ENCODE measurements at regions not wholly inside any gene's neighbourhood (a gene's known extent, or its start where the extent isn't known, plus 50 kb on each side); places are given as distances from the start of the nearest gene placed in this dataset.

DNA sequence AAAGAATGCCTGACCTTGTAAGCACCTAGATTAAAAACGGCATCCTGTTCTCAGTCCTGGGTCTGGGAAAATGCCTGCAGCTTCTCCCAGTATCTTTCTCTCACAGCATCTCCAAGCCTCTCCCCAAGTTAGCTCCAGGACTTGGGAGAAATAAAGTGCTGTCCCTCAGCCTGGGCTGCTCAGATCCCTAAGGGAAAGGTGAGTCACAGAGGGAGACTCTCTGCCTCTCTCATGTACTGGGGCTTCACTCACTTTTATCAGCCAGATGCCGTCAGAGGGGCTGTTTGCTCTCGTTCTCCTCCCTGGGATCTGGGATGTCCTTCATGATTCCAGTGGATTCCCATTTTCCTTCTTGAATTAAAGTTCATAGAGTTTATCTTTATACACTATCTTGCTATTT, 293.6 kb downstream of the COL12A1 start:
- TF ChIP-seq RAD21 (CRISPR knock-in tag; conservative IDR thresholded peaks at IDR 0.05 in 1 of 2, IDR thresholded peaks at IDR 0.05 in 1 of 2) (no peak), KDM1A (IDR thresholded peaks at IDR 0.05) (no peak), NFIC (IDR thresholded peaks at IDR 0.05) (no peak), JUNB (CRISPR knock-in tag; conservative IDR thresholded peaks at IDR 0.05) (no peak), RBM15 (IDR thresholded peaks at IDR 0.05; ENCODE audit: insufficient read depth, low read length) (no peak), PTBP1 (IDR thresholded peaks at IDR 0.05; ENCODE audit: low read depth, low read length) (no peak), ARNT (IDR thresholded peaks at IDR 0.05) (no peak), POLR2AphosphoS5 (IDR thresholded peaks at IDR 0.05; ENCODE audit: control insufficient read depth, insufficient read depth, low read depth, low read length) (no peak)

Data from K562 (cell line).